ENCODE measurements at regions not wholly inside any gene's neighbourhood (a gene's known extent, or its start where the extent isn't known, plus 50 kb on each side); places are given as distances from the start of the nearest gene placed in this dataset.
"Not testable (repeated sequence)": the region's sequence is repeated elsewhere in the genome, so short reads cannot be mapped to it uniquely, and the experiment has no call there.

DNA sequence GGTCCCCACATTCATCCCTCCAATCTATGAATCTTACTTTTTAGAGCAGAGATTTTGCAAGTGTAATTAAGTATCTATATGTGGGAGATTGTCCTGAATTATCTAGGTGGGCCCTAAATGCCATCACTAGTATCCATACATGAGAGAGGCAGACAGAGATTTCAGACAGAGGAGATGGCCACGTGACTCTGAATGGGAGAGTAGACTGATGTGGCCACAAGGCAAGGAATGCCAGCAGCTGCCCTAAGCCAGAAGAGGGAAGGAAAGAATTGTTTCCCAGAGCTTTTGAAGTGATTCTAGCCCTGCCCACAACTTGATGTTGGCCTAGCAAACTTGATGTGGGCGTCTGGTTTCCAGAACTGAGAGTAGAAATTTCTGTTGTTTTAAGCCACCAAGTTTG is 90.1 kb upstream of the PCAT7 start:
- intact Hi-C loops (cut with DNase I), result no loop called here
- DNase-seq, result no peak

DNA sequence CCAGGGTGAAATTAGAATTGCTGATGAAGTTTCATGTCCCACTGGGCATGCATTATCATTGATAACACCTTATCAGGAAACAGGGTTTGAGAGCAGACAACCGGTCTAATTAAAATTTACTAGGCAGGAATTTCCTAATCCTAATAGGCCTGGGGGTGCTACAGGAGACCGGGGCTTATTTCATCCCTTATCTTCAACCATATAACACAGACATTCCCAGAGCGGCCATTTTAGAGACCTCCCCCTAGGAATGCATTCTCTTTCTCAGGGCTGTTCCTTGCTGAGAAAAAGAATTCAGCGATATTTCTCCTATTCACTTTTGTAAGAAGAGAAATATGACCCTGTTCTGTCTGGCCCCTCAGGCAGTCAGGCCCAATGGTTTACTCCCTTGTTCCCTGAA is 82.8 kb upstream of the PCAT7 start:
- intact Hi-C loops (cut with DNase I); DNase-seq: not testable (repeated sequence)

- DNase-seq, result no peak
- intact Hi-C loops (cut with DNase I), result no loop called here
These were observed 82.0 kb upstream of the PCAT7 start for GRCh38 chr9:94472806-94473360.

GRCh38 chr9:94478755-94479730 is 75.8 kb upstream of the PCAT7 start:
- no peak for DNase-seq
- intact Hi-C loops (cut with DNase I), result no loop called here

GRCh38 chr9:94479757-94480156 is 75.1 kb upstream of the PCAT7 start:
- no peak for DNase-seq
- intact Hi-C loops (cut with DNase I), result no loop called here

DNA sequence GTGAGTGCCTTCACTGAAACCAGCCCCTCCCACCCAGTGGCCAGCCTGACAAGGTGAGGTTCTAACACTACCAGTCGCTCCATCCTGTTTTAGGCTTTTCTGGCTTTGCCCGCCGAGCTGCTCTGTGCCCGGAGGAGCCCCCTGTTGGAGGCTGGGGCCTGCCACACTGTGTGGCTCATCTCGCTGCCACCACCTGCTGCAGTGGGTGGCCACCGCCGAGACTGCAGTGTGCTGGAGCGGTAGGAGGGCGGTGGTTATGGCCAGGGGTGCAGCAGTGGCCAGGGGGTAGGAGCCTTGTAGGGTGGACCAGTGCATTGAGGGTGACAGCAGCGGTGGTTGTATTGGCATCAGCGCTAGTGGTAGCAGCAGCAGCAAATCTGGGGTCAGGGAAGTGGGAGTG is 74.7 kb upstream of the PCAT7 start:
- peak in 1 of 10 donors; percentile 77 for DNase-seq
- intact Hi-C loops (cut with DNase I), result no loop called here

GRCh38 chr9:94482110-94482509 is 72.8 kb upstream of the PCAT7 start:
- no peak for DNase-seq
- intact Hi-C loops (cut with DNase I), result no loop called here

DNA sequence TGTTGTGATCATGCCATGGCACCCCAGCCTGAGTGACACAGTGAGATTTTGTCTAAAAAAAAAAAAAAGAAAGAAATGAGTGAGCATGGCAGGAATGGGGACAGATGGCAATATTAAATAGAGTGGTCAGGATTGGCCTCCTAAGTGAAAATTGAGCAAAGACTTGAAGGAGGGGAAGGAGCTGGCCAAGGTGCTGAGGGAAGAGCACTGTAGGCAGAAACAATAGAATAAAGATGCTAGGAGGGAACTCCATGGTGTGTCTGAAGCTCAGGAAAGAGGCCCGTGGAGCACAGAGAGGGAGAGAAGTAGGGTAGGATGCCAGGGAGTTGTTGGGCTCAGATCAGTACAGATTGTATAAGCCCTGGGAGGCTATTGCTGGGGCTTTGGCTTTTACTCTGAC is 64.4 kb upstream of the PCAT7 start:
- intact Hi-C loops (cut with DNase I), result no loop called here
- DNase-seq, result no peak

- DNase-seq; intact Hi-C loops (cut with DNase I): not testable (repeated sequence)
These were observed 62.8 kb upstream of the PCAT7 start for GRCh38 chr9:94492125-94492524.

DNA sequence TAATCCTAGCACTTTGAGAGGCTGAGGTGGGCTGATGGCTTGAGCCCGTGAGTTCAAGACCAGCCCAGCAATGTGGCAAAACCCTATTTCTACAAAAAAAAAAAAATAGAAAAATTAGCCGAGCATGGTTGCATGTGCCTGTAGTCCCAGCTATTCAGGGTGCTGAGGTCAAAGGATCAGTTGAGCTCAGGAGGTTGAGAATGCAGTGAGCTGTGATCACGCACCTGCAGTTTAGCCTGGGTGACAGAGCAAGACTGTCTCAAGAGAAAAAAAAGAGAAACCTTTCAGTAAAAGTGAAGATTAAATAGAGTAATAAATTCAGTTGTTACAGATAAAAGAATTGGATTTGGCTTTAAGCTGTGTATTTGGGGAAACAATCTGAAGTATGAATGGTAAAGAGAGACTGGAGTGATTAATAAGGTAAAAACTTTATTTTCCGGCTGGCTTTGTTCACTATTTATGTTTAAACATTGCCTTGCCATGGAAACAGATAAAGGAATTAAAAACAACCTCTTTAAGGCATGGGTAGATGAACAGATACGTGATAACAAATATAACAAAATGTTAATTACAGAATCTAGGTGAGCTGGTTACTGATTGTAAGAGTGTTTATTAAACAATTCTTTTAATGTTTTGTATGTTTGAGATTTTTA is 56.0 kb upstream of the PCAT7 start:
- intact Hi-C loops (cut with DNase I), result no loop called here
- no peak for DNase-seq

GRCh38 chr9:94504358-94504757 is 50.5 kb upstream of the PCAT7 start:
- intact Hi-C loops (cut with DNase I), result no loop called here
- no peak for DNase-seq

All from posterior cingulate gyrus (tissue), 11 donors.